Endothelial cell of umbilical vein (primary cell): ENCODE measurements at regions not wholly inside any gene's neighbourhood (a gene's known extent, or its start where the extent isn't known, plus 50 kb on each side); places are given as distances from the start of the nearest gene placed in this dataset.

Source experiments
- BruUV-seq: library from RNA; stranded (reverse); fragments of 400-500 nt; replicated peaks from 2 replicates; lab custom pipeline; 2021; lab: Mats Ljungman, UMichigan
- CTCF ChIA-PET: fragments of 300-600, 350-600 bp; sonication (Branson Sonifier 250); formaldehyde crosslinking; loops from one replicate; lab custom pipeline; 2021; ENCODE audit warnings: antibody characterized with exemption, inconsistent platforms; lab: Charles Lee
- POLR2A ChIA-PET: fragments of 300-600, 350-600 bp; sonication (Branson Sonifier 250); formaldehyde crosslinking; loops from one replicate; lab custom pipeline; 2021; ENCODE audit warnings: antibody characterized with exemption, inconsistent platforms; lab: Charles Lee
- DNase-seq: peaks from one replicate; pipeline ENCODE4 v3.0.0-alpha.2; 2011; ENCODE audit warnings: low read depth, low spot score
- FAIRE-seq: peaks from 2 replicates; lab custom pipeline; 2011; peaks lifted over from hg19 to GRCh38; lab: Jason Lieb, UNC
- H2AFZ ChIP-seq: 2 replicates; pipeline ENCODE4 v1.6.0; 2012; ENCODE audit warnings: low read depth, low read length, control low read depth, inconsistent platforms
- H3K27ac ChIP-seq: 2 replicates; pipeline ENCODE4 v1.5.1; 2011; ENCODE audit warnings: low read depth, mild to moderate bottlenecking, control low read depth, low read length, moderate library complexity; ENCODE audit not compliant: insufficient read depth
- H3K27me3 ChIP-seq, 2 experiments: 2 replicates each; pipeline versions ENCODE4 v1.6.0 to v1.6.1; 2011; ENCODE audit warnings: low read length in 2 of 2, mixed read lengths in 1 of 2; ENCODE audit not compliant: control insufficient read depth in 2 of 2, insufficient read depth in 2 of 2
- H3K36me3 ChIP-seq, 2 experiments: 2 replicates in 1 of 2; 3 replicates in 1 of 2; pipeline ENCODE4 v1.5.1; 2011; ENCODE audit warnings: low read length in 2 of 2, mild to moderate bottlenecking in 1 of 2, moderate library complexity in 1 of 2; ENCODE audit not compliant: control insufficient read depth in 2 of 2, insufficient read depth in 2 of 2; ENCODE audit errors: extremely low read depth in 1 of 2
- H3K4me1 ChIP-seq: 3 replicates; pipeline ENCODE4 v1.5.1; 2011; ENCODE audit warnings: mild to moderate bottlenecking, low read length; ENCODE audit not compliant: control insufficient read depth, insufficient read depth; ENCODE audit errors: extremely low read depth
- H3K4me2 ChIP-seq: 2 replicates; pipeline ENCODE4 v1.6.1; 2011; ENCODE audit warnings: low read length, control low read depth, mixed read lengths; ENCODE audit not compliant: insufficient read depth
- H3K4me3 ChIP-seq, 3 experiments: fragments of 200-600 bp in 1 of 3; sonication (generic), shearing (Covaris generic) in 1 of 3; replicated peaks in 1 of 3; 2 replicates each; pipeline ENCODE4 v1.5.1; 2011 to 2016; ENCODE audit warnings: control low read depth in 3 of 3, low read length in 3 of 3, mild to moderate bottlenecking in 2 of 3, inconsistent platforms in 1 of 3, low read depth in 1 of 3, moderate library complexity in 1 of 3; ENCODE audit not compliant: insufficient read depth in 1 of 3
- H3K79me2 ChIP-seq: 2 replicates; pipeline ENCODE4 v1.6.0; 2012; ENCODE audit warnings: low read length, inconsistent platforms; ENCODE audit not compliant: control insufficient read depth, insufficient read depth
- H3K9ac ChIP-seq: replicated peaks from 2 replicates; pipeline ENCODE3; 2011; ENCODE audit warnings: low read length, control low read depth; ENCODE audit not compliant: insufficient read depth; ENCODE audit errors: extremely low read depth
- H3K9me1 ChIP-seq: replicated peaks from 3 replicates; pipeline ENCODE4 v1.6.0; 2011; ENCODE audit warnings: mild to moderate bottlenecking, low read length; ENCODE audit not compliant: control insufficient read depth, insufficient read depth; ENCODE audit errors: extremely low read depth
- H3K9me3 ChIP-seq: replicated peaks from 2 replicates; pipeline ENCODE4 v1.5.1; 2012; ENCODE audit warnings: low read length, inconsistent platforms; ENCODE audit not compliant: control insufficient read depth, insufficient read depth
- H4K20me1 ChIP-seq: replicated peaks from 2 replicates; pipeline ENCODE3; 2011; ENCODE audit warnings: mild to moderate bottlenecking, low read length; ENCODE audit not compliant: control insufficient read depth, insufficient read depth; ENCODE audit errors: extremely low read depth
- EZH2 ChIP-seq: IDR thresholded peaks from 2 replicates; pipeline ENCODE4 v1.6.1; 2012; ENCODE audit warnings: borderline replicate concordance, low read depth, mild to moderate bottlenecking, moderate library complexity, low read length, inconsistent platforms; ENCODE audit not compliant: severe bottlenecking
- FOS ChIP-seq: IDR thresholded peaks from 2 replicates; pipeline ENCODE4 v1.6.1; 2011; ENCODE audit warnings: mild to moderate bottlenecking, low read length, moderate library complexity, borderline replicate concordance; ENCODE audit not compliant: insufficient read depth
- GATA2 ChIP-seq: IDR thresholded peaks from 2 replicates; pipeline ENCODE4 v1.7.0; 2011; ENCODE audit warnings: low read depth, mild to moderate bottlenecking, moderate library complexity, mixed read lengths, low read length; ENCODE audit not compliant: insufficient read length, insufficient read depth
- JUN ChIP-seq: IDR thresholded peaks from 2 replicates; pipeline ENCODE4 v1.6.1; 2011; ENCODE audit warnings: borderline replicate concordance, low read depth; ENCODE audit not compliant: insufficient read length, insufficient read depth
- MYC ChIP-seq: IDR thresholded peaks from one replicate; pipeline ENCODE4 v1.6.1; 2011; ENCODE audit warnings: mild to moderate bottlenecking, low read depth, low read length
- POLR2A ChIP-seq: IDR thresholded peaks from 2 replicates; pipeline ENCODE4 v1.6.1; 2012; ENCODE audit warnings: low read depth, mild to moderate bottlenecking, control low read depth, low read length
- POLR2AphosphoS5 ChIP-seq: IDR thresholded peaks from 2 replicates; pipeline ENCODE4 v1.6.1; 2012; ENCODE audit warnings: low read depth, mild to moderate bottlenecking, control low read depth, low read length, moderate library complexity; ENCODE audit not compliant: insufficient read depth
- dilution Hi-C: fragments of 300-500 bp; cut with MboI; formaldehyde crosslinking; loops from one replicate; pipeline ENCODE4 v1.15.0; 2019; ENCODE audit warnings: low sequenced_read_pairs; ENCODE audit not compliant: extremely low pct_ligation_motif_present
- intact Hi-C: fragments of 100-400 bp; cut with micrococcal nuclease; formaldehyde crosslinking; loops from one replicate; pipeline ENCODE4 v1.10.0; 2022
- TF ChIP-seq, protein P1 (sequence below): IDR thresholded peaks from 2 replicates; pipeline ENCODE4 v1.6.1; 2011; ENCODE audit not compliant: insufficient read depth, insufficient read length
- TF ChIP-seq, protein P2 (sequence below), 2 donors: IDR thresholded peaks; 1 replicate in 1 of 2; 2 replicates in 1 of 2; pipeline ENCODE4 v1.5.1; 2011; ENCODE audit warnings: low read length in 2 of 2, mild to moderate bottlenecking in 2 of 2, moderate library complexity in 2 of 2, control low read depth in 1 of 2, inconsistent platforms in 1 of 2, low read depth in 1 of 2; ENCODE audit not compliant: insufficient read depth in 1 of 2; ENCODE audit errors: extremely low read depth in 1 of 2

DNA sequence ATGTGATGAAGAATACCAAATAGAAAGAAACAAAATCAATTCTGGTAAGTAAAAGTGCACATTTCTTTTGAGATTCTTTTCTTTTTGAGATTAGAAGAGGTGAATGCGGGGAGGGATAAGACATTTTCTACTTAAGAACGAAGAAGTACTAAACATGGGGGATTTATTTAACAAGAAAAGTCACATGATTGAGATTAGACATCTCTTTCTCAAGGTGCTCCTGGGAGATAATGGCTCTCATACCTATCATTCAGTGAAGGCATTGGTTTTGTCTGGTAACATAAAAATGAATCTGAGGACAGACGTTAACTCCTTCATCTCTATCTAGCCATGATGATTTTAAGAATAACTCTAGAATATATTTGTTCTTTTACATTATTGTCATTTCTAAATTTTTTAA lies 147.9 kb upstream of the SAMSN1 start:
- Histone ChIP-seq H3K27me3 (no peaks in the 10 kb centered on the region), H3K36me3 (no peaks in the 10 kb centered on the region), H3K4me1 (no peaks in the 10 kb centered on the region), H4K20me1 (no peaks in the 10 kb centered on the region), H3K9ac (no peak overlapping the region), H2AFZ (no peak overlapping the region), H3K9me3 (no peaks in the 10 kb centered on the region), H3K79me2 (no peaks in the 10 kb centered on the region), H3K9me1 (no peaks in the 10 kb centered on the region), H3K27ac (no peak overlapping the region), H3K4me2 (no peak overlapping the region), H3K4me3 (no peak overlapping the region)
- dilution Hi-C loops: no loop called here
- CTCF ChIA-PET: no interaction called here
- no peak for FAIRE-seq
- TF ChIP-seq, protein P1, sequence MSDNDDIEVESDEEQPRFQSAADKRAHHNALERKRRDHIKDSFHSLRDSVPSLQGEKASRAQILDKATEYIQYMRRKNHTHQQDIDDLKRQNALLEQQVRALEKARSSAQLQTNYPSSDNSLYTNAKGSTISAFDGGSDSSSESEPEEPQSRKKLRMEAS: no peak
- no peak for TF ChIP-seq POLR2AphosphoS5
- no peak for TF ChIP-seq POLR2A
- no peak for TF ChIP-seq GATA2
- TF ChIP-seq, protein P2, sequence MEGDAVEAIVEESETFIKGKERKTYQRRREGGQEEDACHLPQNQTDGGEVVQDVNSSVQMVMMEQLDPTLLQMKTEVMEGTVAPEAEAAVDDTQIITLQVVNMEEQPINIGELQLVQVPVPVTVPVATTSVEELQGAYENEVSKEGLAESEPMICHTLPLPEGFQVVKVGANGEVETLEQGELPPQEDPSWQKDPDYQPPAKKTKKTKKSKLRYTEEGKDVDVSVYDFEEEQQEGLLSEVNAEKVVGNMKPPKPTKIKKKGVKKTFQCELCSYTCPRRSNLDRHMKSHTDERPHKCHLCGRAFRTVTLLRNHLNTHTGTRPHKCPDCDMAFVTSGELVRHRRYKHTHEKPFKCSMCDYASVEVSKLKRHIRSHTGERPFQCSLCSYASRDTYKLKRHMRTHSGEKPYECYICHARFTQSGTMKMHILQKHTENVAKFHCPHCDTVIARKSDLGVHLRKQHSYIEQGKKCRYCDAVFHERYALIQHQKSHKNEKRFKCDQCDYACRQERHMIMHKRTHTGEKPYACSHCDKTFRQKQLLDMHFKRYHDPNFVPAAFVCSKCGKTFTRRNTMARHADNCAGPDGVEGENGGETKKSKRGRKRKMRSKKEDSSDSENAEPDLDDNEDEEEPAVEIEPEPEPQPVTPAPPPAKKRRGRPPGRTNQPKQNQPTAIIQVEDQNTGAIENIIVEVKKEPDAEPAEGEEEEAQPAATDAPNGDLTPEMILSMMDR (IDR thresholded peaks at IDR 0.05; ENCODE audit: extremely low read depth in 1 of 2, insufficient read depth in 1 of 2, low read depth in 1 of 2, low read length in 2 of 2): no peak
- TF ChIP-seq FOS: no peak
- no peak for TF ChIP-seq EZH2
- TF ChIP-seq JUN: no peak
- TF ChIP-seq MYC: no peak
- BruUV-seq: no TSS peak
- POLR2A ChIA-PET: no interaction called here
- DNase-seq: no peak
- intact Hi-C loops: no loop called here
